Brain microvascular endothelial cell (primary cell): ENCODE measurements at regions not wholly inside any gene's neighbourhood (a gene's known extent, or its start where the extent isn't known, plus 50 kb on each side); places are given as distances from the start of the nearest gene placed in this dataset.

Experiments used
- DNase-seq: peaks from one replicate; pipeline ENCODE4 v3.0.0-alpha.2; 2020
- H3K27ac ChIP-seq: fragments of 250-450 bp; sonication (Bioruptor Pico); 2 replicates; pipeline ENCODE4 v1.5.1; 2020; ENCODE audit warnings: mild to moderate bottlenecking, moderate library complexity
- H3K27me3 ChIP-seq: fragments of 250-450 bp; sonication (Bioruptor Pico); replicated peaks from 2 replicates; pipeline ENCODE4 v1.5.1; 2020; ENCODE audit warnings: mild to moderate bottlenecking
- H3K36me3 ChIP-seq: fragments of 250-450 bp; sonication (Bioruptor Pico); replicated peaks from 2 replicates; pipeline ENCODE4 v1.5.1; 2020; ENCODE audit warnings: mild to moderate bottlenecking
- H3K4me3 ChIP-seq: 2 replicates; pipeline ENCODE4 v1.5.1; 2011; ENCODE audit warnings: low read depth, mild to moderate bottlenecking, control low read depth, low read length, moderate library complexity
- CTCF ChIP-seq: IDR thresholded peaks from 2 replicates; pipeline ENCODE4 v1.5.1; 2011; ENCODE audit warnings: low read depth, mild to moderate bottlenecking, moderate library complexity, low read length, control low read depth, inconsistent platforms; ENCODE audit errors: missing control alignments
- in situ Hi-C: cut with HindIII; loops from 2 replicates; pipeline ENCODE4 v1.10.0; 2017; ENCODE audit warnings: low sequenced_read_pairs, low pct_ligation_motif_present

GRCh38 chr12:30014991-30015390, 231.2 kb upstream of the TMTC1 start:
- DNase-seq: no peak
- in situ Hi-C loops: no loop called here
- Histone ChIP-seq H3K27me3 (no peaks in the 10 kb centered on the region), H3K36me3 (no peaks in the 10 kb centered on the region), H3K4me3 (no peak overlapping the region), H3K27ac (no peak overlapping the region)
- no peak for TF ChIP-seq CTCF

GRCh38 chr12:30012816-30013450, 229.2 kb upstream of the TMTC1 start:
- no peak for TF ChIP-seq CTCF
- no peaks in the 10 kb centered on the region for H3K27me3 ChIP-seq

GRCh38 chr12:30010071-30011052, 226.6 kb upstream of the TMTC1 start:
- in situ Hi-C loops: no loop called here
- no peak overlapping the region for H3K27ac ChIP-seq
- no peaks in the 10 kb centered on the region for H3K27me3 ChIP-seq
- H3K4me3 ChIP-seq: no peak overlapping the region
- no peak for DNase-seq
- H3K36me3 ChIP-seq: no peaks in the 10 kb centered on the region
- TF ChIP-seq CTCF: no peak

More at GRCh38 chr12:30012816-30013450, 229.2 kb upstream of the TMTC1 start:
- in situ Hi-C loops: no loop called here
- Histone ChIP-seq H3K4me3 (no peak overlapping the region), H3K27ac (no peak overlapping the region), H3K36me3 (no peaks in the 10 kb centered on the region)
- DNase-seq: no peak

- no peak overlapping the region for H3K27ac ChIP-seq
- no peaks in the 10 kb centered on the region for H3K36me3 ChIP-seq
- DNase-seq: no peak
- no peak for TF ChIP-seq CTCF
- H3K27me3 ChIP-seq: no peaks in the 10 kb centered on the region
- H3K4me3 ChIP-seq: no peak overlapping the region
- in situ Hi-C loops: no loop called here
Observed at GRCh38 chr12:30006021-30006420, 222.3 kb upstream of the TMTC1 start.

- in situ Hi-C loops: no loop called here
- no peak for DNase-seq
- TF ChIP-seq CTCF: no peak
- H3K4me3 ChIP-seq: no peak overlapping the region
- H3K36me3 ChIP-seq: no peaks in the 10 kb centered on the region
- H3K27ac ChIP-seq: no peak overlapping the region
- no peaks in the 10 kb centered on the region for H3K27me3 ChIP-seq
Observed at GRCh38 chr12:30003321-30003720, 219.6 kb upstream of the TMTC1 start.
